Erythroblast (primary cell): ENCODE measurements at regions not wholly inside any gene's neighbourhood (a gene's known extent, or its start where the extent isn't known, plus 50 kb on each side); places are given as distances from the start of the nearest gene placed in this dataset.

Experiments used
- GATA1 ChIP-seq: IDR thresholded peaks from 2 replicates; pipeline ENCODE4 v1.6.1; 2011; ENCODE audit warnings: low read depth, mild to moderate bottlenecking, control low read depth, low read length, moderate library complexity
- POLR2A ChIP-seq: IDR thresholded peaks from 2 replicates; pipeline ENCODE4 v1.6.1; 2011; ENCODE audit warnings: mild to moderate bottlenecking, low read length

DNA sequence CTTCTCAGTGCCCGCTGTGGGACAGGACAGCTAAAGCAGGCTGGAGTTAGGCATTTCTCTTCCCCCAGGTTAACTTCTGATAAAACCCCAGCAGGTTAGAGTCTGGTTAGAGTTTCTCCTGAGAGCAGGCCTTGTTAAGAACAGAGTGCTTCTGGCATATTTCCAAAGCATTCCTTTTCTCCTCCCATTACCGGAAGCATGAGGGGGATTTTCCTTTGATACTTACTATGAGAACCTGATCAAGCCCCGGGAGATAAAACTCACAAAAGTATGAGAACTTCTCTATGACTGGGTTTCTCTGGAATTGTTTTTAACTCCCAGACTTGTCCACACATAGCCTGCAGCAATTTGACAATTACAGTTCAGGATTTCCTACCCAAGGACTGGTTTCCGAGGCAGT lies 77.4 kb upstream of the MAST4 start:
- TF ChIP-seq POLR2A (no peak), GATA1 (no peak)
